CD14-positive monocyte (primary cell): ENCODE measurements at regions not wholly inside any gene's neighbourhood (a gene's known extent, or its start where the extent isn't known, plus 50 kb on each side); places are given as distances from the start of the nearest gene placed in this dataset.

Source experiments
- DNase-seq, 3 donors: peaks; one replicate each; pipeline ENCODE4 v3.0.0-alpha.2; 2011 to 2022
- H2AFZ ChIP-seq: 2 replicates; pipeline ENCODE4 v1.6.0; 2012; ENCODE audit warnings: mild to moderate bottlenecking, low read depth, low read length, inconsistent platforms; ENCODE audit not compliant: insufficient read depth, poor library complexity, severe bottlenecking
- H3K27ac ChIP-seq, 2 donors: 1 replicate in 1 of 2; 2 replicates in 1 of 2; pipeline ENCODE4 v1.5.1; 2012 to 2013; ENCODE audit warnings: low read length in 2 of 2, control low read depth in 1 of 2, inconsistent platforms in 1 of 2, low read depth in 1 of 2, mild to moderate bottlenecking in 1 of 2
- H3K27me3 ChIP-seq, 2 donors: one replicate each; pipeline versions ENCODE4 v1.6.0 to v1.6.1; 2011 to 2013; ENCODE audit warnings: low read length in 2 of 2; ENCODE audit not compliant: control insufficient read depth in 2 of 2, insufficient read depth in 2 of 2
- H3K36me3 ChIP-seq, 2 donors: replicated peaks in 1 of 2; 1 replicate in 1 of 2; 2 replicates in 1 of 2; pipeline versions ENCODE4 v1.5.1 to v1.6.1; 2012 to 2013; ENCODE audit warnings: low read length in 2 of 2, control low read depth in 1 of 2, inconsistent platforms in 1 of 2, mild to moderate bottlenecking in 1 of 2; ENCODE audit not compliant: insufficient read depth in 2 of 2, control insufficient read depth in 1 of 2
- H3K4me1 ChIP-seq, 2 donors: 1 replicate in 1 of 2; 2 replicates in 1 of 2; pipeline versions ENCODE4 v1.5.1 to v1.6.1; 2012 to 2013; ENCODE audit warnings: low read length in 2 of 2, control low read depth in 1 of 2, inconsistent platforms in 1 of 2, mild to moderate bottlenecking in 1 of 2, moderate library complexity in 1 of 2; ENCODE audit not compliant: insufficient read depth in 2 of 2, control insufficient read depth in 1 of 2
- H3K4me2 ChIP-seq: replicated peaks from 2 replicates; pipeline ENCODE3; 2012; ENCODE audit warnings: low read length, moderate library complexity, mild to moderate bottlenecking; ENCODE audit not compliant: poor library complexity, severe bottlenecking; ENCODE audit errors: extremely low read depth
- H3K4me3 ChIP-seq, 3 experiments: fragments of 200-600 bp in 1 of 3; sonication (generic) in 1 of 3; replicated peaks in 1 of 3; 1 replicate in 2 of 3; 2 replicates in 1 of 3; pipeline ENCODE4 v1.5.1; 2011 to 2013; ENCODE audit warnings: low read length in 3 of 3, mild to moderate bottlenecking in 3 of 3, control low read depth in 2 of 3, low read depth in 2 of 3, inconsistent platforms in 1 of 3, moderate library complexity in 1 of 3
- H3K79me2 ChIP-seq: 2 replicates; pipeline ENCODE4 v1.6.0; 2012; ENCODE audit warnings: mild to moderate bottlenecking, control low read depth, inconsistent platforms, low read length, moderate library complexity; ENCODE audit not compliant: insufficient read depth
- H3K9ac ChIP-seq: 2 replicates; pipeline ENCODE4 v1.6.0; 2017; ENCODE audit warnings: low read length, mild to moderate bottlenecking; ENCODE audit not compliant: insufficient read depth, poor library complexity, severe bottlenecking
- H3K9me3 ChIP-seq, 2 donors: replicated peaks in 1 of 2; 1 replicate in 1 of 2; 2 replicates in 1 of 2; pipeline versions ENCODE4 v1.5.1 to v1.6.1; 2012 to 2013; ENCODE audit warnings: low read length in 2 of 2, control low read depth in 1 of 2; ENCODE audit not compliant: control insufficient read depth in 1 of 2, insufficient read depth in 1 of 2
- H4K20me1 ChIP-seq: 2 replicates; pipeline ENCODE4 v1.6.0; 2012; ENCODE audit warnings: mild to moderate bottlenecking, low read length, control low read depth, moderate library complexity; ENCODE audit not compliant: insufficient read depth
- H3K27ac Mint-ChIP-seq, 7 donors: one replicate each; pipeline ENCODE4 v1.8.0; 2020; ENCODE audit warnings: mild to moderate bottlenecking in 7 of 7, mixed read lengths in 7 of 7, moderate library complexity in 6 of 7, inconsistent platforms in 2 of 7
- H3K27me3 Mint-ChIP-seq, 3 donors: one replicate each; pipeline ENCODE4 v1.8.0; 2021 to 2022; ENCODE audit warnings: low read depth in 3 of 3, mild to moderate bottlenecking in 3 of 3, mixed read lengths in 3 of 3, moderate library complexity in 3 of 3, inconsistent platforms in 1 of 3
- H3K36me3 Mint-ChIP-seq, 2 donors: one replicate each; pipeline ENCODE4 v1.8.0; 2020; ENCODE audit warnings: mixed read lengths in 2 of 2, inconsistent platforms in 1 of 2, mild to moderate bottlenecking in 1 of 2
- H3K4me1 Mint-ChIP-seq: one replicate; pipeline ENCODE4 v1.8.0; 2020; ENCODE audit warnings: mild to moderate bottlenecking, mixed read lengths
- H3K4me3 Mint-ChIP-seq, 2 donors: one replicate each; pipeline ENCODE4 v1.8.0; 2020; ENCODE audit warnings: mild to moderate bottlenecking in 2 of 2, mixed read lengths in 2 of 2, moderate library complexity in 1 of 2
- H3K9me3 Mint-ChIP-seq, 7 donors: one replicate each; pipeline ENCODE4 v1.8.0; 2020 to 2022; ENCODE audit warnings: mixed read lengths in 7 of 7, mild to moderate bottlenecking in 6 of 7, moderate library complexity in 6 of 7, inconsistent platforms in 2 of 7
- CTCF ChIP-seq: fragments of 200-600 bp; IDR thresholded peaks from one replicate; pipeline ENCODE4 v1.8.0; 2022; ENCODE audit warnings: antibody characterized with exemption, mild to moderate bottlenecking
- WGBS: methylation state at CpG from one replicate; pipeline ENCODE4 v1.1.5; 2013; ENCODE audit warnings: missing lambda C conversion rate; ENCODE audit not compliant: insufficient coverage; 5-methylcytosine and 5-hydroxymethylcytosine counted together
- intact Hi-C, 2 donors: fragments of 100-400 bp; cut with micrococcal nuclease; formaldehyde crosslinking; loops; one replicate each; pipeline versions ENCODE4 v1.15.0 to v1.15.1; 2023

- Histone ChIP-seq H3K27me3 (no peaks in the 10 kb centered on the region), H4K20me1 (no peaks in the 10 kb centered on the region), H3K4me3 (no peak overlapping the region), H3K36me3 (no peaks in the 10 kb centered on the region), H2AFZ (no peak overlapping the region), H3K9me3 (peaks cover 0 to 1% of the 10 kb centered on the region in 2 donors), H3K4me2 (no peak overlapping the region), H3K4me1 (peaks cover 11% of the 10 kb centered on the region in 2 donors), H3K9ac (no peak overlapping the region), H3K27ac (no peak overlapping the region), H3K79me2 (no peaks in the 10 kb centered on the region)
- Mint-ChIP-seq H3K9me3 (peaks cover 0 to 9% (median 0%) of the 10 kb centered on the region in 7 donors), H3K4me3 (no peak overlapping the region), H3K27me3 (peaks cover 0 to 2% (median 2%) of the 10 kb centered on the region in 3 donors), H3K4me1 (peaks cover 4% of the 10 kb centered on the region), H3K27ac (no peak overlapping the region), H3K36me3 (no peaks in the 10 kb centered on the region)
- no peak for DNase-seq
- no peak for TF ChIP-seq CTCF
- intact Hi-C loops = no loop called here
- WGBS = 90% methylated on average over 9 of the region's 12 CpGs
These were observed 181.6 kb downstream of the SHANK2 start for GRCh38 chr11:71070490-71071453.

- H3K36me3 ChIP-seq = no peaks in the 10 kb centered on the region
- peaks cover 11% of the 10 kb centered on the region for H3K4me1 Mint-ChIP-seq
- peaks cover 11% of the 10 kb centered on the region in 2 donors for H3K4me1 ChIP-seq
- H3K27ac ChIP-seq = no peak overlapping the region
- H2AFZ ChIP-seq = no peak overlapping the region
- TF ChIP-seq CTCF = no peak
- H3K4me3 ChIP-seq = no peak overlapping the region
- 100% methylated on average over 1 of the region's 1 CpG for WGBS
- H3K27me3 Mint-ChIP-seq = peaks cover 2 to 5% (median 5%) of the 10 kb centered on the region in 3 donors
- H3K4me2 ChIP-seq = no peak overlapping the region
- no peaks in the 10 kb centered on the region for H3K27me3 ChIP-seq
- no peak overlapping the region for H3K9ac ChIP-seq
- intact Hi-C loops = no loop called here
- H3K9me3 Mint-ChIP-seq = peaks cover 0 to 6% (median 0%) of the 10 kb centered on the region in 7 donors
- H3K36me3 Mint-ChIP-seq = no peaks in the 10 kb centered on the region
- H3K79me2 ChIP-seq = no peaks in the 10 kb centered on the region
- H3K9me3 ChIP-seq = peaks cover 0 to 7% of the 10 kb centered on the region in 2 donors
- no peaks in the 10 kb centered on the region for H4K20me1 ChIP-seq
- no peak for DNase-seq
- H3K27ac Mint-ChIP-seq = no peak overlapping the region
- H3K4me3 Mint-ChIP-seq = no peak overlapping the region
These were observed 183.4 kb downstream of the SHANK2 start for GRCh38 chr11:71068963-71069362.
